ENCODE measurements at regions not wholly inside any gene's neighbourhood (a gene's known extent, or its start where the extent isn't known, plus 50 kb on each side); places are given as distances from the start of the nearest gene placed in this dataset.

- H3K4me1 Mint-ChIP-seq (ENCODE audit: insufficient read depth, unreplicated experiment): no peaks in the 10 kb centered on the region
- H3K27ac Mint-ChIP-seq (ENCODE audit: low read depth, unreplicated experiment): no peak overlapping the region
- H3K36me3 Mint-ChIP-seq (ENCODE audit: insufficient read depth, unreplicated experiment): no peaks in the 10 kb centered on the region
- H3K27me3 Mint-ChIP-seq (ENCODE audit: insufficient read depth, unreplicated experiment): no peaks in the 10 kb centered on the region
- peaks cover 20% of the 10 kb centered on the region for H3K9me3 Mint-ChIP-seq (ENCODE audit: unreplicated experiment)
- no peak for DNase-seq (ENCODE audit: unreplicated experiment)
- CTCF ChIA-PET: interaction anchor here (0.6 kb wide), 2 partner anchors 31 to 1326 kb away, joined by 4 to 5 read pairs; no protein-coding TSS in a partner anchor
- H3K4me3 Mint-ChIP-seq (ENCODE audit: unreplicated experiment): no peak overlapping the region
- no peak for TF ChIP-seq CTCF (IDR thresholded peaks at IDR 0.05; ENCODE audit: unreplicated experiment)
- BruUV-seq (replicated peaks): no TSS peak
- intact Hi-C loops (cut with micrococcal nuclease): no loop called here
- POLR2A ChIA-PET: no interaction called here
These were observed 436.3 kb upstream of the MAGEB18 start for GRCh38 chrX:25701876-25702275.

- no peak for TF ChIP-seq CTCF (IDR thresholded peaks at IDR 0.05; ENCODE audit: unreplicated experiment)
- no peak overlapping the region for H3K4me3 Mint-ChIP-seq (ENCODE audit: unreplicated experiment)
- H3K36me3 Mint-ChIP-seq (ENCODE audit: insufficient read depth, unreplicated experiment): no peaks in the 10 kb centered on the region
- intact Hi-C loops (cut with micrococcal nuclease): no loop called here
- BruUV-seq (replicated peaks): no TSS peak
- no peaks in the 10 kb centered on the region for H3K4me1 Mint-ChIP-seq (ENCODE audit: insufficient read depth, unreplicated experiment)
- POLR2A ChIA-PET: no interaction called here
- no peak overlapping the region for H3K27ac Mint-ChIP-seq (ENCODE audit: low read depth, unreplicated experiment)
- peaks cover 7% of the 10 kb centered on the region for H3K9me3 Mint-ChIP-seq (ENCODE audit: unreplicated experiment)
- no peak for DNase-seq (ENCODE audit: unreplicated experiment)
- no peaks in the 10 kb centered on the region for H3K27me3 Mint-ChIP-seq (ENCODE audit: insufficient read depth, unreplicated experiment)
- CTCF ChIA-PET: no interaction called here
These were observed 421.0 kb upstream of the MAGEB18 start for GRCh38 chrX:25717122-25717521.

DNA sequence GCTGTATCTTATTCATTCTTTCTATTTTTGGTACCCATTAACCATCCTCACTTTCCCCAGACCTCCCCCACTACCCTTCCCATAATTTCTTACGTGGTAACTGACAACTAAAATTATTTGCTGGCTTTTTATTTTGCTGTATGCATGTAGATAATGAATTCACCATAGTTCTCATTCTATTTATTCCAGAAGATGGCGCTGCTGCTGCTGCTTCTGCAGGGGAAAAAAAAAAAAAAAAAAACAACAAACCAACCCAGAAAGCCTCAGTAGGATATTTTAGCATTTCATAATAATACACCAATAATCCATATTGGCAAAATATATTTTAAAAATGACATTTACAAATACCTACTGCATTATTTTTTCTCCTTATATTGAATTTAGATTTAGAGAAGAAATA, 416.6 kb upstream of the MAGEB18 start:
- no peaks in the 10 kb centered on the region for H3K27me3 Mint-ChIP-seq (ENCODE audit: insufficient read depth, unreplicated experiment)
- no peak overlapping the region for H3K27ac Mint-ChIP-seq (ENCODE audit: low read depth, unreplicated experiment)
- H3K4me3 Mint-ChIP-seq (ENCODE audit: unreplicated experiment): no peak overlapping the region
- intact Hi-C loops (cut with micrococcal nuclease): loop anchor here (1.0 to 10.0 kb wide), 4 partner anchors 136 to 933 kb away; no protein-coding TSS in a partner anchor
- peak; percentile 40 for TF ChIP-seq CTCF (IDR thresholded peaks at IDR 0.05; ENCODE audit: unreplicated experiment)
- no peaks in the 10 kb centered on the region for H3K4me1 Mint-ChIP-seq (ENCODE audit: insufficient read depth, unreplicated experiment)
- H3K36me3 Mint-ChIP-seq (ENCODE audit: insufficient read depth, unreplicated experiment): no peaks in the 10 kb centered on the region
- BruUV-seq (replicated peaks): no TSS peak
- peak; percentile 27 for DNase-seq (ENCODE audit: unreplicated experiment)
- CTCF ChIA-PET: interaction anchor here (0.6 kb wide), 1 partner anchor 439 kb away, joined by 3 read pairs; the partner anchor contains the start of gene MAGEB6B
- POLR2A ChIA-PET: no interaction called here
- H3K9me3 Mint-ChIP-seq (ENCODE audit: unreplicated experiment): peaks cover 7% of the 10 kb centered on the region

DNA sequence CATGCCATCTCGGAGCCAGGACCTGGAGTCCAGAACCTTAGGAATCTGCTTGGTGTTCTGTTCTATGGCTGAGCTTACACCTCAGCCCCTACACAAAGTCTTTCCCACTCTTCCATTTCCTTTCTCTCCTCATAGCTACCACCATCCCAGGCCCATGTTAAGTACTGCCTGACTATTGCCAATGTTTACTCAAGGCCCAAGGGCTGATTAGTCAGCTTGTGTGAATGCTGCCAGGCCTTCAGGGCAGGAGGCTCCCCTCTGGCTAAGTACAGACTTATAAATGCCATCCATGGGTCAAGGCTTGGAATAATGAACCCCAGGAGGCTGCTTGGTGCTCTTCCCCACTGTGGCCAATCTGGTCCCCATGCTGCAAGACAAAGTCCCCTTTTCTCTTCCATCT, 411.6 kb upstream of the MAGEB18 start:
- CTCF ChIA-PET: no interaction called here
- intact Hi-C loops (cut with micrococcal nuclease): loop anchor here (10.0 kb wide), 1 partner anchor 928 kb away; no protein-coding TSS in a partner anchor
- POLR2A ChIA-PET: no interaction called here
- BruUV-seq (replicated peaks): no TSS peak
- H3K4me3 Mint-ChIP-seq (ENCODE audit: unreplicated experiment): no peak overlapping the region
- TF ChIP-seq CTCF (IDR thresholded peaks at IDR 0.05; ENCODE audit: unreplicated experiment): no peak
- no peaks in the 10 kb centered on the region for H3K27me3 Mint-ChIP-seq (ENCODE audit: insufficient read depth, unreplicated experiment)
- no peak for DNase-seq (ENCODE audit: unreplicated experiment)
- no peaks in the 10 kb centered on the region for H3K4me1 Mint-ChIP-seq (ENCODE audit: insufficient read depth, unreplicated experiment)
- H3K9me3 Mint-ChIP-seq (ENCODE audit: unreplicated experiment): peaks cover 13% of the 10 kb centered on the region
- no peak overlapping the region for H3K27ac Mint-ChIP-seq (ENCODE audit: low read depth, unreplicated experiment)
- H3K36me3 Mint-ChIP-seq (ENCODE audit: insufficient read depth, unreplicated experiment): no peaks in the 10 kb centered on the region

Measured in MCF 10A (cell line).